GM23338 (cell line): ENCODE measurements at regions not wholly inside any gene's neighbourhood (a gene's known extent, or its start where the extent isn't known, plus 50 kb on each side); places are given as distances from the start of the nearest gene placed in this dataset.

Experiments used
- ATAC-seq: fragments of 200-7000 bp; cut with Tn5 transposase; 3 replicates; pipeline ENCODE4 v1.9.1; 2020
- DNase-seq: peaks from one replicate; pipeline ENCODE4 v3.0.0-alpha.2; 2015; ENCODE audit warnings: low spot score
- H2AFZ ChIP-seq: fragments of 200-600 bp; sonication (generic); 2 replicates; pipeline ENCODE4 v1.8.0; 2016; ENCODE audit warnings: antibody characterized with exemption, mild to moderate bottlenecking, moderate library complexity
- H3F3A ChIP-seq: fragments of 200-600 bp; sonication (generic); replicated peaks from 2 replicates; pipeline ENCODE4 v1.8.0; 2017; ENCODE audit warnings: antibody characterized with exemption, mixed run types, low read depth
- H3K27ac ChIP-seq: fragments of 200-600 bp; sonication (generic); 2 replicates; pipeline ENCODE4 v1.6.1; 2016; ENCODE audit warnings: low read depth
- H3K27me3 ChIP-seq: fragments of 200-600 bp; sonication (generic); 2 replicates; pipeline ENCODE4 v1.8.0; 2016; ENCODE audit warnings: mild to moderate bottlenecking, mixed run types, moderate library complexity; ENCODE audit not compliant: insufficient read depth
- H3K36me3 ChIP-seq: fragments of 200-600 bp; sonication (generic); 2 replicates; pipeline ENCODE4 v1.8.0; 2016; ENCODE audit warnings: mild to moderate bottlenecking; ENCODE audit not compliant: insufficient read depth
- H3K4me1 ChIP-seq: fragments of 200-600 bp; sonication (generic); 2 replicates; pipeline ENCODE4 v1.8.0; 2016; ENCODE audit warnings: mild to moderate bottlenecking, moderate library complexity; ENCODE audit not compliant: insufficient read depth
- H3K4me2 ChIP-seq: fragments of 200-600 bp; sonication (generic); 2 replicates; pipeline ENCODE4 v1.7.1; 2017; ENCODE audit warnings: mixed run types
- H3K4me3 ChIP-seq: fragments of 200-600 bp; sonication (generic); 2 replicates; pipeline ENCODE4 v1.6.1; 2016; ENCODE audit warnings: mixed run types
- H3K79me2 ChIP-seq: fragments of 200-600 bp; sonication (generic); replicated peaks from 2 replicates; pipeline ENCODE4 v1.8.0; 2017; ENCODE audit warnings: mild to moderate bottlenecking; ENCODE audit not compliant: insufficient read depth
- H3K9me2 ChIP-seq: fragments of 200-600 bp; sonication (generic); 2 replicates; pipeline ENCODE4 v1.8.0; 2017; ENCODE audit not compliant: insufficient read depth
- H4K20me1 ChIP-seq: fragments of 200-600 bp; sonication (generic); replicated peaks from 2 replicates; pipeline ENCODE4 v1.8.0; 2017; ENCODE audit warnings: mild to moderate bottlenecking; ENCODE audit not compliant: insufficient read depth
- H3K27ac Mint-ChIP-seq: 2 replicates; pipeline ENCODE4 v1.8.0; 2020; ENCODE audit warnings: inconsistent platforms, mild to moderate bottlenecking, moderate library complexity, mixed read lengths
- H3K27me3 Mint-ChIP-seq: 3 replicates; pipeline ENCODE4 v1.8.0; 2022; ENCODE audit warnings: low read depth, mild to moderate bottlenecking, moderate library complexity, mixed read lengths, inconsistent platforms; ENCODE audit not compliant: insufficient read depth, poor library complexity
- H3K36me3 Mint-ChIP-seq: 3 replicates; pipeline ENCODE4 v1.8.0; 2021; ENCODE audit warnings: low read depth, mild to moderate bottlenecking, inconsistent platforms, moderate library complexity, mixed read lengths
- H3K4me1 Mint-ChIP-seq: 3 replicates; pipeline ENCODE4 v1.8.0; 2020; ENCODE audit warnings: mild to moderate bottlenecking, inconsistent platforms, mixed read lengths
- H3K4me3 Mint-ChIP-seq: 3 replicates; pipeline ENCODE4 v1.8.0; 2021; ENCODE audit warnings: moderate library complexity, mild to moderate bottlenecking, inconsistent platforms, mixed read lengths
- H3K9me3 Mint-ChIP-seq: 3 replicates; pipeline ENCODE4 v1.8.0; 2020; ENCODE audit warnings: moderate library complexity, mild to moderate bottlenecking, inconsistent platforms, mixed read lengths
- CREB1 ChIP-seq: fragments of 250-450 bp; sonication (Bioruptor Pico); IDR thresholded peaks from 2 replicates; pipeline ENCODE4 v1.5.0; 2020; ENCODE audit warnings: low read depth, mild to moderate bottlenecking, moderate library complexity
- CTCF ChIP-seq, 2 experiments: fragments of 200-600 bp in 1 of 2; sonication (generic) in 1 of 2; conservative IDR thresholded peaks; 2 replicates each; pipeline versions ENCODE4 v1.5.1 to v1.6.1; 2016 to 2017; ENCODE audit warnings: antibody characterized with exemption in 2 of 2, low read depth in 2 of 2, mild to moderate bottlenecking in 2 of 2, moderate library complexity in 1 of 2
- EZH2 ChIP-seq: fragments of 200-600 bp; sonication (generic); IDR thresholded peaks from one replicate; pipeline ENCODE4 v1.8.0; 2017; ENCODE audit warnings: antibody characterized with exemption, mild to moderate bottlenecking, low read depth; ENCODE audit not compliant: unreplicated experiment
- NANOG ChIP-seq: IDR thresholded peaks from 2 replicates; pipeline ENCODE4 v1.6.1; 2016; ENCODE audit warnings: antibody characterized with exemption, borderline replicate concordance
- POLR2AphosphoS5 ChIP-seq: IDR thresholded peaks from 2 replicates; pipeline ENCODE4 v1.6.1; 2016; ENCODE audit warnings: antibody characterized with exemption, low read depth
- STAT1 ChIP-seq: IDR thresholded peaks from one replicate; pipeline ENCODE4 v1.6.1; 2016; ENCODE audit warnings: antibody characterized with exemption; ENCODE audit not compliant: unreplicated experiment
- ZNF114 ChIP-seq: fragments of 250-450 bp; sonication (Bioruptor Pico); IDR thresholded peaks from 2 replicates; pipeline ENCODE4 v1.5.0; 2020; ENCODE audit warnings: mild to moderate bottlenecking, moderate library complexity
- ZNF331 ChIP-seq: fragments of 250-450 bp; sonication (Bioruptor Pico); IDR thresholded peaks from 2 replicates; pipeline ENCODE4 v1.5.0; 2020; ENCODE audit warnings: low read depth, mild to moderate bottlenecking, moderate library complexity
- ZNF462 ChIP-seq: fragments of 250-450 bp; sonication (Bioruptor Pico); IDR thresholded peaks from 2 replicates; pipeline ENCODE4 v1.5.0; 2020; ENCODE audit warnings: mild to moderate bottlenecking, moderate library complexity
- TF ChIP-seq, protein P1 (sequence below): IDR thresholded peaks from 2 replicates; pipeline ENCODE4 v1.6.1; 2016; ENCODE audit warnings: antibody characterized with exemption
- TF ChIP-seq, protein P2 (sequence below): IDR thresholded peaks from one replicate; pipeline ENCODE4 v1.6.1; 2018; ENCODE audit warnings: antibody characterized with exemption; ENCODE audit not compliant: unreplicated experiment

DNA sequence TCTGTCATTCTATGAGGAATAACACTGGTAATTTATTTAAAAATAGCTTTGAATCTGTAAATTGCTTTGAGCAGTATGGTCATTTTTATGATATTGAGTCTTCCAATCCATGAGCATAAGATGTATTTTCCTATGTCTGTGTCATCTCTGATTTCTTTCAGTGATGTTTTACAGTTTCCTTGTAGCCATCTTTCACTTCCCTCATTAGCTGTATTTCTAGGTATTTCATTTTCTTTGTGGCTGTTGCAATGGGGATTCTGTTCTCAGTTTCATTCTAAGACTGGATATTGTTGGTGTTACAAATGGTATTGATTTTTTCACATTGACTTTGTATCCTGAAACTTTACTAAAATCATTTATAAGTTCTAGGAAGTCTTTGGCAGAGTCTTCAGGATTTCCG is 116.2 kb downstream of the DDX3Y start (continued):
- TF ChIP-seq STAT1 = no peak
- no peak for TF ChIP-seq NANOG
- no peak for TF ChIP-seq CTCF (conservative IDR thresholded peaks at IDR 0.05; ENCODE audit: low read depth in 2 of 2)
- TF ChIP-seq, protein P1, sequence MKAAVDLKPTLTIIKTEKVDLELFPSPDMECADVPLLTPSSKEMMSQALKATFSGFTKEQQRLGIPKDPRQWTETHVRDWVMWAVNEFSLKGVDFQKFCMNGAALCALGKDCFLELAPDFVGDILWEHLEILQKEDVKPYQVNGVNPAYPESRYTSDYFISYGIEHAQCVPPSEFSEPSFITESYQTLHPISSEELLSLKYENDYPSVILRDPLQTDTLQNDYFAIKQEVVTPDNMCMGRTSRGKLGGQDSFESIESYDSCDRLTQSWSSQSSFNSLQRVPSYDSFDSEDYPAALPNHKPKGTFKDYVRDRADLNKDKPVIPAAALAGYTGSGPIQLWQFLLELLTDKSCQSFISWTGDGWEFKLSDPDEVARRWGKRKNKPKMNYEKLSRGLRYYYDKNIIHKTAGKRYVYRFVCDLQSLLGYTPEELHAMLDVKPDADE = no peak
- no peak for TF ChIP-seq ZNF114
- no peak for TF ChIP-seq EZH2
- TF ChIP-seq ZNF331 (CRISPR knock-in tag) = no peak
- no peak for TF ChIP-seq POLR2AphosphoS5

DNA sequence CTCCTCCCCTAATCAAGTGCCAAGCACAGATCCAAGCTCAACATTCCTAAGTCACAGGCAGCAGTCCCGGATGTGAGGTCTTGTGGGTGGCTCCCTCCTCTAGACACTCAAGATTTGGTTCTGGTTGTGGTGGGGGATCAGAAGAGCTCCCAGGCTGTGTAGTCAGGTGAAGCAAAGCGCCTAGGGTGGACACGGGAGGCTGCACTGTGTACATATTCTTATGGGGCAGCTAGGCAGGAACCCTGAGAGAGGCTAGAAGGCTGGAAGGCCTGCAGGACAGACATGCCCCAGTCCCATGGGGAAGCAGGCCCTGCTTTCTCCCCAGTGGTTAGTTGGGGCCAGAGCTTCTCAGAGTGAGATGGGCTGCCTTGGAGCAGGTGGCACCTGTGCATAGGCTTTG is 118.9 kb downstream of the DDX3Y start:
- Histone ChIP-seq H3K4me3 (no peak overlapping the region), H3K36me3 (no peaks in the 10 kb centered on the region), H3K79me2 (no peaks in the 10 kb centered on the region), H3K4me2 (no peak overlapping the region), H3K4me1 (peaks cover 5% of the 10 kb centered on the region), H3K9me2 (no peaks in the 10 kb centered on the region), H3K27me3 (no peaks in the 10 kb centered on the region), H3K27ac (no peak overlapping the region), H3F3A (no peaks in the 10 kb centered on the region), H2AFZ (no peak overlapping the region), H4K20me1 (no peaks in the 10 kb centered on the region)
- Mint-ChIP-seq H3K36me3 (no peaks in the 10 kb centered on the region; the same call in 2 of the 3 replicates), H3K4me3 (no peak overlapping the region), H3K27ac (no peak overlapping the region), H3K27me3 (no peaks in the 10 kb centered on the region), H3K4me1 (peaks cover 8% of the 10 kb centered on the region; the same call in 2 of the 3 replicates), H3K9me3 (peaks cover 3% of the 10 kb centered on the region; the same call in 1 of the 3 replicates)
- ATAC-seq (no peak), DNase-seq (no peak)
- TF ChIP-seq NANOG (no peak), ZNF331 (CRISPR knock-in tag) (no peak), EZH2 (no peak), POLR2AphosphoS5 (no peak), ZNF114 (no peak), CREB1 (no peak), ZNF462 (CRISPR knock-in tag) (no peak)
- TF ChIP-seq, protein P2, sequence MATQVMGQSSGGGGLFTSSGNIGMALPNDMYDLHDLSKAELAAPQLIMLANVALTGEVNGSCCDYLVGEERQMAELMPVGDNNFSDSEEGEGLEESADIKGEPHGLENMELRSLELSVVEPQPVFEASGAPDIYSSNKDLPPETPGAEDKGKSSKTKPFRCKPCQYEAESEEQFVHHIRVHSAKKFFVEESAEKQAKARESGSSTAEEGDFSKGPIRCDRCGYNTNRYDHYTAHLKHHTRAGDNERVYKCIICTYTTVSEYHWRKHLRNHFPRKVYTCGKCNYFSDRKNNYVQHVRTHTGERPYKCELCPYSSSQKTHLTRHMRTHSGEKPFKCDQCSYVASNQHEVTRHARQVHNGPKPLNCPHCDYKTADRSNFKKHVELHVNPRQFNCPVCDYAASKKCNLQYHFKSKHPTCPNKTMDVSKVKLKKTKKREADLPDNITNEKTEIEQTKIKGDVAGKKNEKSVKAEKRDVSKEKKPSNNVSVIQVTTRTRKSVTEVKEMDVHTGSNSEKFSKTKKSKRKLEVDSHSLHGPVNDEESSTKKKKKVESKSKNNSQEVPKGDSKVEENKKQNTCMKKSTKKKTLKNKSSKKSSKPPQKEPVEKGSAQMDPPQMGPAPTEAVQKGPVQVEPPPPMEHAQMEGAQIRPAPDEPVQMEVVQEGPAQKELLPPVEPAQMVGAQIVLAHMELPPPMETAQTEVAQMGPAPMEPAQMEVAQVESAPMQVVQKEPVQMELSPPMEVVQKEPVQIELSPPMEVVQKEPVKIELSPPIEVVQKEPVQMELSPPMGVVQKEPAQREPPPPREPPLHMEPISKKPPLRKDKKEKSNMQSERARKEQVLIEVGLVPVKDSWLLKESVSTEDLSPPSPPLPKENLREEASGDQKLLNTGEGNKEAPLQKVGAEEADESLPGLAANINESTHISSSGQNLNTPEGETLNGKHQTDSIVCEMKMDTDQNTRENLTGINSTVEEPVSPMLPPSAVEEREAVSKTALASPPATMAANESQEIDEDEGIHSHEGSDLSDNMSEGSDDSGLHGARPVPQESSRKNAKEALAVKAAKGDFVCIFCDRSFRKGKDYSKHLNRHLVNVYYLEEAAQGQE = no peak
